CD4-positive, alpha-beta T cell (primary cell): ENCODE measurements at regions not wholly inside any gene's neighbourhood (a gene's known extent, or its start where the extent isn't known, plus 50 kb on each side); places are given as distances from the start of the nearest gene placed in this dataset.

Source experiments
- ATAC-seq: fragments of 200-7000 bp; cut with Tn5 transposase; one replicate; pipeline ENCODE4 v1.10.0; 2022; ENCODE audit warnings: mild to moderate bottlenecking; ENCODE audit not compliant: poor library complexity
- CTCF ChIA-PET: fragments of 350-600 bp; sonication (Branson Sonifier 250); formaldehyde crosslinking; loops from one replicate; lab custom pipeline; 2021; ENCODE audit warnings: antibody characterized with exemption, inconsistent platforms; lab: Charles Lee
- POLR2A ChIA-PET: fragments of 350-600 bp; sonication (Branson Sonifier 250); formaldehyde crosslinking; loops from one replicate; lab custom pipeline; 2021; ENCODE audit warnings: antibody characterized with exemption, inconsistent platforms; lab: Charles Lee
- DNase-seq, 14 experiments: peaks; one replicate each; pipeline ENCODE4 v3.0.0-alpha.2; 2013 to 2020; ENCODE audit warnings: mixed read lengths in 2 of 14
- H3K27ac ChIP-seq, 2 donors: one replicate each; pipeline versions ENCODE4 v1.5.1 to v1.7.0; 2013; ENCODE audit warnings: low read length in 2 of 2, low read depth in 1 of 2, mild to moderate bottlenecking in 1 of 2
- H3K27me3 ChIP-seq, 2 experiments: 1 replicate in 1 of 2; 2 replicates in 1 of 2; pipeline versions ENCODE4 v1.6.1 to v1.7.0; 2013; ENCODE audit warnings: low read length in 2 of 2, control low read depth in 1 of 2, mild to moderate bottlenecking in 1 of 2, moderate library complexity in 1 of 2; ENCODE audit not compliant: insufficient read depth in 2 of 2, control insufficient read depth in 1 of 2
- H3K36me3 ChIP-seq: one replicate; pipeline ENCODE4 v1.6.1; 2013; ENCODE audit warnings: low read length, control low read depth; ENCODE audit not compliant: insufficient read depth
- H3K4me1 ChIP-seq: one replicate; pipeline ENCODE4 v1.6.1; 2013; ENCODE audit warnings: low read length, control low read depth; ENCODE audit not compliant: insufficient read depth
- H3K4me3 ChIP-seq: one replicate; pipeline ENCODE4 v1.5.1; 2013; ENCODE audit warnings: mild to moderate bottlenecking, low read length, moderate library complexity
- H3K9me3 ChIP-seq, 2 experiments: 1 replicate in 1 of 2; 2 replicates in 1 of 2; pipeline versions ENCODE4 v1.6.1 to v1.7.0; 2013; ENCODE audit warnings: low read length in 2 of 2, mild to moderate bottlenecking in 2 of 2, control low read depth in 1 of 2, moderate library complexity in 1 of 2; ENCODE audit not compliant: control insufficient read depth in 1 of 2, insufficient read depth in 1 of 2
- H3K27ac Mint-ChIP-seq: one replicate; pipeline ENCODE4 v1.8.0; 2020; ENCODE audit warnings: mixed read lengths
- H3K27me3 Mint-ChIP-seq: one replicate; pipeline ENCODE4 v1.8.0; 2021; ENCODE audit warnings: mixed read lengths
- H3K36me3 Mint-ChIP-seq: one replicate; pipeline ENCODE4 v1.8.0; 2021; ENCODE audit warnings: low read depth, mixed read lengths
- H3K4me1 Mint-ChIP-seq: one replicate; pipeline ENCODE4 v1.8.0; 2021; ENCODE audit warnings: low read depth, mixed read lengths
- H3K4me3 Mint-ChIP-seq: one replicate; pipeline ENCODE4 v1.8.0; 2020; ENCODE audit warnings: mild to moderate bottlenecking, mixed read lengths
- H3K9me3 Mint-ChIP-seq: one replicate; pipeline ENCODE4 v1.8.0; 2020; ENCODE audit warnings: mixed read lengths
- intact Hi-C, 2 experiments: fragments of 100-400 bp; cut with DNase I in 1 of 2; cut with micrococcal nuclease in 1 of 2; formaldehyde crosslinking; loops; one replicate each; pipeline versions ENCODE4 v1.15.1 to v1.9.0; 2023 to 2025; cut with DNase I, micrococcal nuclease
- TF ChIP-seq, protein P1 (sequence below): fragments of 200-600 bp; IDR thresholded peaks from one replicate; pipeline ENCODE4 v1.8.0; 2022; ENCODE audit warnings: antibody characterized with exemption, mild to moderate bottlenecking

DNA sequence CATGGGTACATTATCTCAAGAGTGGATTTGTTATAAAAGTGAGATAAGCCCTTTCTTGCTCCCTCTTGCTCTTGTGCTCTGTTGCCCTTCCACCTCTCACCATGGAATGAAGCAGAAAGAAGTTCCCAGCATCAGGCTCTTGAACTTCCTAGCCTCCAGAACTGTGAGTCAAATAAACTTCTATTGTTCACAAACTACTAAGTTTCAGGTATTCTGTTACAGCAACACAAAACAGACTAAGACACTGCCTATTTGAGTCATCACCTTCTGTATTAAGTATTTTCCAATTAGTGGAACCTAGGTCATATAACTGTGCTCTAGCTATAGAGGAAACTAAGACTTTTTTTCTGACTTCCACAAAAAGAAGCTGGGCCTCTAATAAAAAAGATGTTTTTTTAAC lies 201.2 kb upstream of the FOXG1 start:
- Histone ChIP-seq H3K9me3 (no peaks in the 10 kb centered on the region), H3K4me1 (no peaks in the 10 kb centered on the region), H3K4me3 (no peak overlapping the region), H3K36me3 (no peaks in the 10 kb centered on the region), H3K27me3 (no peaks in the 10 kb centered on the region), H3K27ac (no peak overlapping the region)
- no peak for DNase-seq
- ChIA-PET CTCF (no interaction called here), POLR2A (no interaction called here)
- no peaks in the 10 kb centered on the region for H3K4me1 Mint-ChIP-seq
- no peaks in the 10 kb centered on the region for H3K27me3 Mint-ChIP-seq
- H3K9me3 Mint-ChIP-seq: peaks cover 17% of the 10 kb centered on the region
- no peak overlapping the region for H3K4me3 Mint-ChIP-seq
- TF ChIP-seq, protein P1, sequence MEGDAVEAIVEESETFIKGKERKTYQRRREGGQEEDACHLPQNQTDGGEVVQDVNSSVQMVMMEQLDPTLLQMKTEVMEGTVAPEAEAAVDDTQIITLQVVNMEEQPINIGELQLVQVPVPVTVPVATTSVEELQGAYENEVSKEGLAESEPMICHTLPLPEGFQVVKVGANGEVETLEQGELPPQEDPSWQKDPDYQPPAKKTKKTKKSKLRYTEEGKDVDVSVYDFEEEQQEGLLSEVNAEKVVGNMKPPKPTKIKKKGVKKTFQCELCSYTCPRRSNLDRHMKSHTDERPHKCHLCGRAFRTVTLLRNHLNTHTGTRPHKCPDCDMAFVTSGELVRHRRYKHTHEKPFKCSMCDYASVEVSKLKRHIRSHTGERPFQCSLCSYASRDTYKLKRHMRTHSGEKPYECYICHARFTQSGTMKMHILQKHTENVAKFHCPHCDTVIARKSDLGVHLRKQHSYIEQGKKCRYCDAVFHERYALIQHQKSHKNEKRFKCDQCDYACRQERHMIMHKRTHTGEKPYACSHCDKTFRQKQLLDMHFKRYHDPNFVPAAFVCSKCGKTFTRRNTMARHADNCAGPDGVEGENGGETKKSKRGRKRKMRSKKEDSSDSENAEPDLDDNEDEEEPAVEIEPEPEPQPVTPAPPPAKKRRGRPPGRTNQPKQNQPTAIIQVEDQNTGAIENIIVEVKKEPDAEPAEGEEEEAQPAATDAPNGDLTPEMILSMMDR: no peak
- intact Hi-C loops: no loop called here
- no peak overlapping the region for H3K27ac Mint-ChIP-seq
- H3K36me3 Mint-ChIP-seq: no peaks in the 10 kb centered on the region
- ATAC-seq: no peak

DNA sequence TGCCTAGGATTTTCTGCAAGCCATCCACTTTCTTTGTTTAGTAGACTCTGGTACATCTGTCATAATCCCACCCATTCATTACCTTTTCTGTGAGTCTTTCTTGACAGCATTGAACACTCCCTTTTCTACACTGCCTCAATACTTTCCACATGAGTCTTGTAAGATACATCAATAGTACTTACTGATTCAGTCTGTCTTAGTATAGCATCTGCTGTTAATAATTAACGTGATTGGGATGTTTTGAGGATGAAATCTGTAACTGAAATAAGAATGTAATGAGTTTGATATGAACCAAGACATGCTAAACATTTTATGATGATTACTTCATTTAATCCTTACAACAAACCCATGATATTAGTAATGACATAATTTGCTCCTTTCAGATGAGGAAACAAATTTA lies 196.2 kb upstream of the FOXG1 start:
- TF ChIP-seq, protein P1: no peak
- POLR2A ChIA-PET: no interaction called here

GRCh38 chr14:28571636-28572035 lies 195.0 kb upstream of the FOXG1 start:
- no peak for DNase-seq
- H3K27me3 ChIP-seq: no peaks in the 10 kb centered on the region
- H3K27ac ChIP-seq: no peak overlapping the region
- no peaks in the 10 kb centered on the region for H3K4me1 Mint-ChIP-seq
- H3K27ac Mint-ChIP-seq: no peak overlapping the region
- H3K36me3 Mint-ChIP-seq: no peaks in the 10 kb centered on the region
- no peak overlapping the region for H3K4me3 ChIP-seq
- no peak overlapping the region for H3K4me3 Mint-ChIP-seq
- POLR2A ChIA-PET: no interaction called here
- peaks cover 10% of the 10 kb centered on the region for H3K9me3 Mint-ChIP-seq
- no peaks in the 10 kb centered on the region for H3K36me3 ChIP-seq
- CTCF ChIA-PET: no interaction called here
- H3K9me3 ChIP-seq: peaks cover 0 to 12% of the 10 kb centered on the region in 2 experiments
- intact Hi-C loops: no loop called here
- ATAC-seq: no peak
- no peaks in the 10 kb centered on the region for H3K4me1 ChIP-seq
- TF ChIP-seq, protein P1: no peak
- no peaks in the 10 kb centered on the region for H3K27me3 Mint-ChIP-seq

More for the DNA sequence above, 196.2 kb upstream of the FOXG1 start:
- Histone ChIP-seq H3K4me1 (no peaks in the 10 kb centered on the region), H3K27me3 (no peaks in the 10 kb centered on the region), H3K36me3 (no peaks in the 10 kb centered on the region), H3K4me3 (no peak overlapping the region), H3K9me3 (peaks cover 0 to 10% of the 10 kb centered on the region in 2 experiments), H3K27ac (no peak overlapping the region)
- Mint-ChIP-seq H3K36me3 (no peaks in the 10 kb centered on the region), H3K4me3 (no peak overlapping the region), H3K27ac (no peak overlapping the region), H3K27me3 (no peaks in the 10 kb centered on the region), H3K4me1 (no peaks in the 10 kb centered on the region), H3K9me3 (peaks cover 19% of the 10 kb centered on the region)
- no peak for DNase-seq
- intact Hi-C loops: no loop called here
- no peak for ATAC-seq
- CTCF ChIA-PET: no interaction called here
